Stomach (tissue), 8 donors: ENCODE measurements at regions not wholly inside any gene's neighbourhood (a gene's known extent, or its start where the extent isn't known, plus 50 kb on each side); places are given as distances from the start of the nearest gene placed in this dataset.

Source experiments
- DNase-seq, 2 donors: peaks; one replicate each; pipeline versions ENCODE4 v3.0.0 to v3.0.0-alpha.2; 2013 to 2019
- H3K27ac ChIP-seq, 5 donors: fragments of 200-600 bp in 4 of 5; sonication (generic) in 4 of 5; one replicate each; pipeline ENCODE4 v1.5.1; 2013 to 2019; ENCODE audit warnings: mild to moderate bottlenecking in 1 of 5, moderate library complexity in 1 of 5
- H3K27me3 ChIP-seq, 3 donors: fragments of 200-600 bp; sonication (generic); one replicate each; pipeline ENCODE4 v1.5.1; 2017 to 2019; ENCODE audit warnings: mixed run types in 1 of 3
- H3K36me3 ChIP-seq, 4 donors: fragments of 200-600 bp; sonication (generic); 1 replicate in 3 of 4; 2 replicates in 1 of 4; pipeline ENCODE4 v1.5.1; 2016 to 2019
- H3K4me1 ChIP-seq, 4 donors: fragments of 200-600 bp; sonication (generic); one replicate each; pipeline ENCODE4 v1.5.1; 2016 to 2019
- H3K4me3 ChIP-seq, 4 donors: fragments of 200-600 bp; sonication (generic) in 3 of 4; one replicate each; pipeline ENCODE4 v1.5.1; 2016 to 2019; ENCODE audit warnings: mild to moderate bottlenecking in 1 of 4
- H3K9me3 ChIP-seq, 4 donors: fragments of 200-600 bp; sonication (generic); one replicate each; pipeline ENCODE4 v1.5.1; 2016 to 2019
- CTCF ChIP-seq, 7 experiments: fragments of 450-650 bp in 4 of 7; fragments of 200-600 bp in 3 of 7; sonication (generic) in 3 of 7; IDR thresholded peaks; one replicate each; pipeline ENCODE4 v1.5.1; 2016 to 2019; ENCODE audit warnings: antibody characterized with exemption in 7 of 7, control low read depth in 2 of 7, mild to moderate bottlenecking in 1 of 7
- EP300 ChIP-seq: sonication (generic); formaldehyde crosslinking; IDR thresholded peaks from one replicate; pipeline ENCODE4 v1.6.1; 2017; ENCODE audit warnings: antibody characterized with exemption
- POLR2A ChIP-seq, 4 donors: fragments of 450-650 bp; IDR thresholded peaks; one replicate each; pipeline ENCODE4 v1.6.1; 2016; ENCODE audit warnings: antibody characterized with exemption in 4 of 4, control low read depth in 2 of 4, mild to moderate bottlenecking in 1 of 4, moderate library complexity in 1 of 4
- POLR2AphosphoS5 ChIP-seq, 3 donors: sonication (generic); formaldehyde crosslinking; IDR thresholded peaks; one replicate each; pipeline ENCODE4 v1.6.1; 2016; ENCODE audit warnings: antibody characterized with exemption in 3 of 3
- WGBS, 5 donors: extraction: QIAGEN DNeasy Blood & Tissue Kit in 3 of 5; methylation state at CpG; one replicate each; pipeline versions ENCODE4 v1.1.5 to v1.1.7; 2013 to 2018; 5-methylcytosine and 5-hydroxymethylcytosine counted together
- intact Hi-C: fragments of 100-400 bp; cut with DNase I; formaldehyde crosslinking; loops from one replicate; pipeline ENCODE4 v1.15.1; 2023; ENCODE audit warnings: low total_unique reads
- donor health status: healthy with polysubstance abuse.
- donor health status: Bipolar disorder and iron deficiency.
- donor health status: healthy.

DNA sequence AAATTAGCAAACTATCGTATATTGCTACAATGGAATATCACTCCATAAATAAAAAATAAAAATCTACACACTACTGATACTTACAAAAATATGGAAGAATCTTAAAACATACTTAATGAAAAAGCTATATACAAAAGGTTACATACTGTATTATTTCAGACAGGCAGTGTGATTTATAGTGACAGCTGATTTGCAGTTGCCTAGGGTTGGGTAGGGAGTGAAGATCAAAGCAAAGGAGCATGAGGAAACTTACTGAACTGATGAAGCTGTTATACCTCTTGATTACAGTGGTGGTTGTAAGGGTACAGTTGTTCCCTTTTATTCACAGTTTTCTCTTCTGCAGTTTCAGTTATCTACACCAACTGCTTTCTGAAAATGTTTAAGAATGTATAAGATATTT, 62.6 kb downstream of the FSCB start:
- Histone ChIP-seq H3K9me3 (peaks cover 0 to 10% (median 4%) of the 10 kb centered on the region in 4 donors), H3K27me3 (no peaks in the 10 kb centered on the region), H3K36me3 (no peaks in the 10 kb centered on the region), H3K27ac (no peak overlapping the region), H3K4me1 (no peaks in the 10 kb centered on the region), H3K4me3 (no peak overlapping the region)
- intact Hi-C loops = no loop called here
- DNase-seq = no peak
- TF ChIP-seq POLR2A (IDR thresholded peaks at IDR 0.05) (no peak), CTCF (IDR thresholded peaks at IDR 0.05) (no peak), EP300 (no peak), POLR2AphosphoS5 (IDR thresholded peaks at IDR 0.05) (no peak)
- WGBS, 5 donors = 37 to 95% (median 92%) methylated on average over 1 of the region's 1 CpG

- intact Hi-C loops = no loop called here
- Histone ChIP-seq H3K4me3 (no peak overlapping the region), H3K27ac (no peak overlapping the region), H3K27me3 (no peaks in the 10 kb centered on the region), H3K4me1 (no peaks in the 10 kb centered on the region), H3K9me3 (peaks cover 0 to 15% (median 0%) of the 10 kb centered on the region in 4 donors), H3K36me3 (no peaks in the 10 kb centered on the region)
- TF ChIP-seq POLR2A (IDR thresholded peaks at IDR 0.05) (no peak), EP300 (no peak), CTCF (IDR thresholded peaks at IDR 0.05) (no peak), POLR2AphosphoS5 (IDR thresholded peaks at IDR 0.05) (no peak)
- DNase-seq = no peak
Observed at GRCh38 chr14:44438936-44439335, 68.1 kb downstream of the FSCB start.

GRCh38 chr14:44438221-44438620, 68.9 kb downstream of the FSCB start:
- DNase-seq = no peak

DNA sequence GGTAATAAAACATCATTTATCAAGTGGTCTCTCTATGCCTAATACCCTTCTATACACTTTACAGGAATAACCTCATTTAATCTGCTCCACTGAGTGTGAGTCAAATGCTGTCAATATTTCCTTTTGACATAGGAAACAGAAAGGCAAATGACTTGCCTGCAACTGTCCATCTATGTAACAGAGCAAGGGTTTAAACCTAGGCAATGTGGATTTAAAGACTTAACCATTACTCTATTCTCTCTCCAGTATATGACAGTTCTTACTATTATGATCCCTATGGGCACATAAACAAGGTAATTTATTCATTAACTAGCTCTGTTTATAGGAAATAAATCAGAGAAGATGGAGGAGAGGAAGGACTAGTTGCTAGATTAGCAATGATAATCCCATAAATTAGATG, 70.6 kb downstream of the FSCB start:
- Histone ChIP-seq H3K4me1 (no peaks in the 10 kb centered on the region), H3K36me3 (no peaks in the 10 kb centered on the region), H3K27me3 (no peaks in the 10 kb centered on the region), H3K27ac (no peak overlapping the region), H3K9me3 (peaks cover 0 to 11% (median 0%) of the 10 kb centered on the region in 4 donors), H3K4me3 (no peak overlapping the region)
- DNase-seq = no peak
- no peak for TF ChIP-seq POLR2AphosphoS5 (IDR thresholded peaks at IDR 0.05)
- no peak for TF ChIP-seq EP300
- TF ChIP-seq POLR2A (IDR thresholded peaks at IDR 0.05) = no peak
- TF ChIP-seq CTCF (IDR thresholded peaks at IDR 0.05) = no peak
- intact Hi-C loops = no loop called here

More at GRCh38 chr14:44438221-44438620, 68.9 kb downstream of the FSCB start:
- TF ChIP-seq POLR2A (IDR thresholded peaks at IDR 0.05) (no peak), EP300 (no peak), POLR2AphosphoS5 (IDR thresholded peaks at IDR 0.05) (no peak), CTCF (IDR thresholded peaks at IDR 0.05) (no peak)
- Histone ChIP-seq H3K4me1 (no peaks in the 10 kb centered on the region), H3K36me3 (no peaks in the 10 kb centered on the region), H3K9me3 (peaks cover 0 to 15% (median 0%) of the 10 kb centered on the region in 4 donors), H3K4me3 (no peak overlapping the region), H3K27me3 (no peaks in the 10 kb centered on the region), H3K27ac (no peak overlapping the region)
- WGBS, 5 donors = 48 to 56% (median 50%) methylated on average over 1 of the region's 1 CpG
- intact Hi-C loops = no loop called here
